H1 (cell line): ENCODE measurements at regions not wholly inside any gene's neighbourhood (a gene's known extent, or its start where the extent isn't known, plus 50 kb on each side); places are given as distances from the start of the nearest gene placed in this dataset.

Source experiments
- ATF3 ChIP-seq: IDR thresholded peaks from 2 replicates; pipeline ENCODE4 v1.6.1; 2011; ENCODE audit warnings: low read depth, mild to moderate bottlenecking, low read length; ENCODE audit not compliant: insufficient read depth
- CBX5 ChIP-seq: fragments of 300-800, 300-1000 bp; sonication (generic); IDR thresholded peaks from 2 replicates; pipeline ENCODE4 v1.7.1; 2016; ENCODE audit warnings: antibody characterized with exemption, low read length, low read depth
- CHD1 ChIP-seq: IDR thresholded peaks from 2 replicates; pipeline ENCODE4 v1.6.1; 2012; ENCODE audit warnings: low read depth, low read length, improper control_type of control experiment
- CTCF ChIP-seq, 3 experiments: IDR thresholded peaks; 1 replicate in 2 of 3; 2 replicates in 1 of 3; pipeline versions ENCODE4 v1.5.1 to v1.6.1; 2011; ENCODE audit warnings: low read length in 3 of 3, mild to moderate bottlenecking in 3 of 3, inconsistent platforms in 2 of 3, low read depth in 1 of 3, moderate library complexity in 1 of 3; ENCODE audit not compliant: insufficient read depth in 1 of 3; ENCODE audit errors: control extremely low read depth in 1 of 3
- EZH2 ChIP-seq: fragments of 200-600 bp; sonication (generic); IDR thresholded peaks from 2 replicates; pipeline ENCODE4 v1.7.1; 2012; ENCODE audit warnings: low read depth, mild to moderate bottlenecking, moderate library complexity, low read length, inconsistent platforms; ENCODE audit not compliant: severe bottlenecking
- GABPA ChIP-seq: IDR thresholded peaks from 2 replicates; pipeline ENCODE4 v1.6.1; 2011; ENCODE audit warnings: mild to moderate bottlenecking, low read length, moderate library complexity, borderline replicate concordance; ENCODE audit not compliant: insufficient read depth
- JUN ChIP-seq: IDR thresholded peaks from 2 replicates; pipeline ENCODE4 v1.6.1; 2011; ENCODE audit warnings: low read depth, mild to moderate bottlenecking, improper control_type of control experiment, low read length
- KDM5A ChIP-seq: fragments of 200-600 bp; IDR thresholded peaks from 2 replicates; pipeline ENCODE4 v1.7.1; 2012; ENCODE audit warnings: mild to moderate bottlenecking, low read length, inconsistent platforms, mixed read lengths
- MAFK ChIP-seq: IDR thresholded peaks from 2 replicates; pipeline ENCODE4 v1.6.1; 2012; ENCODE audit warnings: low read depth, mild to moderate bottlenecking, improper control_type of control experiment, low read length
- POLR2A ChIP-seq, 2 experiments: IDR thresholded peaks; 1 replicate in 1 of 2; 2 replicates in 1 of 2; pipeline ENCODE4 v1.6.1; 2011; ENCODE audit warnings: low read depth in 2 of 2, low read length in 2 of 2, mild to moderate bottlenecking in 2 of 2; ENCODE audit errors: control extremely low read depth in 1 of 2
- POLR2AphosphoS5 ChIP-seq: IDR thresholded peaks from 2 replicates; pipeline ENCODE4 v1.6.1; 2011; ENCODE audit warnings: low read depth, low read length
- RAD21 ChIP-seq, 2 experiments: IDR thresholded peaks in 1 of 2; conservative IDR thresholded peaks in 1 of 2; 2 replicates each; pipeline ENCODE4 v1.6.1; 2011; ENCODE audit warnings: low read depth in 2 of 2, low read length in 2 of 2, improper control_type of control experiment in 1 of 2, inconsistent platforms in 1 of 2, mild to moderate bottlenecking in 1 of 2, moderate library complexity in 1 of 2
- SIN3A ChIP-seq, 2 experiments: IDR thresholded peaks in 1 of 2; conservative IDR thresholded peaks in 1 of 2; 2 replicates each; pipeline ENCODE4 v1.6.1; 2011 to 2012; ENCODE audit warnings: low read length in 2 of 2, improper control_type of control experiment in 1 of 2, low read depth in 1 of 2, mild to moderate bottlenecking in 1 of 2
- SP1 ChIP-seq: IDR thresholded peaks from 2 replicates; pipeline ENCODE4 v1.6.1; 2011; ENCODE audit warnings: low read depth, low read length

GRCh38 chr20:16178546-16179135 is 394.6 kb downstream of the KIF16B start:
- TF ChIP-seq CTCF (IDR thresholded peaks at IDR 0.05; ENCODE audit: control extremely low read depth in 1 of 3, insufficient read depth in 1 of 3, low read depth in 1 of 3, low read length in 3 of 3) (no peak), CHD1 (no peak), RAD21 (IDR thresholded peaks at IDR 0.05 in 1 of 2, conservative IDR thresholded peaks at IDR 0.05 in 1 of 2; ENCODE audit: low read depth in 2 of 2, low read length in 2 of 2) (no peak), GABPA (no peak), ATF3 (no peak), KDM5A (no peak), JUN (no peak), POLR2AphosphoS5 (no peak), SP1 (no peak), EZH2 (no peak), MAFK (no peak), CBX5 (no peak), POLR2A (IDR thresholded peaks at IDR 0.05; ENCODE audit: control extremely low read depth in 1 of 2, low read depth in 2 of 2, low read length in 2 of 2) (no peak), SIN3A (conservative IDR thresholded peaks at IDR 0.05 in 1 of 2, IDR thresholded peaks at IDR 0.05 in 1 of 2; ENCODE audit: low read depth in 1 of 2, low read length in 2 of 2) (no peak)
